Glutamatergic neuron (in vitro differentiated cells): ENCODE measurements at regions not wholly inside any gene's neighbourhood (a gene's known extent, or its start where the extent isn't known, plus 50 kb on each side); places are given as distances from the start of the nearest gene placed in this dataset.
"Not testable (repeated sequence)": the region's sequence is repeated elsewhere in the genome, so short reads cannot be mapped to it uniquely, and the experiment has no call there.

Source experiments
- DNase-seq: peaks from one replicate; pipeline ENCODE4 v3.0.0; 2022
- H3K27ac Mint-ChIP-seq: one replicate; pipeline ENCODE4 v1.8.0; 2020; ENCODE audit warnings: mild to moderate bottlenecking, mixed read lengths, inconsistent platforms; ENCODE audit not compliant: unreplicated experiment
- H3K27me3 Mint-ChIP-seq: one replicate; pipeline ENCODE4 v1.8.0; 2020; ENCODE audit warnings: mild to moderate bottlenecking, moderate library complexity, mixed read lengths, inconsistent platforms; ENCODE audit not compliant: unreplicated experiment
- H3K36me3 Mint-ChIP-seq: one replicate; pipeline ENCODE4 v1.8.0; 2020; ENCODE audit warnings: mild to moderate bottlenecking, mixed read lengths, inconsistent platforms; ENCODE audit not compliant: unreplicated experiment
- H3K4me1 Mint-ChIP-seq: one replicate; pipeline ENCODE4 v1.8.0; 2020; ENCODE audit warnings: mild to moderate bottlenecking, low read depth, mixed read lengths, inconsistent platforms; ENCODE audit not compliant: unreplicated experiment
- H3K4me3 Mint-ChIP-seq: one replicate; pipeline ENCODE4 v1.8.0; 2020; ENCODE audit warnings: mild to moderate bottlenecking, mixed read lengths, inconsistent platforms; ENCODE audit not compliant: unreplicated experiment
- H3K9me3 Mint-ChIP-seq: one replicate; pipeline ENCODE4 v1.8.0; 2020; ENCODE audit warnings: mild to moderate bottlenecking, moderate library complexity, mixed read lengths, inconsistent platforms; ENCODE audit not compliant: unreplicated experiment
- CTCF ChIP-seq: fragments of 200-600 bp; sonication (generic); IDR thresholded peaks from one replicate; pipeline ENCODE4 v1.5.0; 2021; ENCODE audit not compliant: partially characterized antibody, unreplicated experiment

- H3K27me3 Mint-ChIP-seq: no peaks in the 10 kb centered on the region
- DNase-seq: no peak
- no peak overlapping the region for H3K4me3 Mint-ChIP-seq
- H3K36me3 Mint-ChIP-seq: no peaks in the 10 kb centered on the region
- no peak overlapping the region for H3K27ac Mint-ChIP-seq
- H3K4me1 Mint-ChIP-seq: peaks cover 7% of the 10 kb centered on the region
- no peaks in the 10 kb centered on the region for H3K9me3 Mint-ChIP-seq
- no peak for TF ChIP-seq CTCF
Measured at GRCh38 chrX:39795605-39796004, 302.2 kb downstream of the BCOR start.

- H3K4me3 Mint-ChIP-seq: no peak overlapping the region
- no peaks in the 10 kb centered on the region for H3K9me3 Mint-ChIP-seq
- no peak overlapping the region for H3K27ac Mint-ChIP-seq
- no peaks in the 10 kb centered on the region for H3K27me3 Mint-ChIP-seq
- no peak for DNase-seq
- TF ChIP-seq CTCF: no peak
- peaks cover 7% of the 10 kb centered on the region for H3K4me1 Mint-ChIP-seq
- H3K36me3 Mint-ChIP-seq: no peaks in the 10 kb centered on the region
Measured at GRCh38 chrX:39796856-39797255, 300.9 kb downstream of the BCOR start.

GRCh38 chrX:39798488-39798887, 299.3 kb downstream of the BCOR start:
- H3K36me3 Mint-ChIP-seq, DNase-seq, H3K4me3 Mint-ChIP-seq, H3K9me3 Mint-ChIP-seq, H3K27me3 Mint-ChIP-seq, H3K4me1 Mint-ChIP-seq, H3K27ac Mint-ChIP-seq: not testable (repeated sequence)

- Mint-ChIP-seq H3K36me3 (no peaks in the 10 kb centered on the region), H3K4me1 (no peaks in the 10 kb centered on the region), H3K4me3 (no peak overlapping the region), H3K27ac (no peak overlapping the region), H3K27me3 (no peaks in the 10 kb centered on the region), H3K9me3 (no peaks in the 10 kb centered on the region)
- TF ChIP-seq CTCF: no peak
- DNase-seq: no peak
Measured at GRCh38 chrX:39802354-39802753, 295.4 kb downstream of the BCOR start.

GRCh38 chrX:39802908-39803307, 294.9 kb downstream of the BCOR start:
- no peaks in the 10 kb centered on the region for H3K36me3 Mint-ChIP-seq

More at GRCh38 chrX:39802908-39803307, 294.9 kb downstream of the BCOR start:
- DNase-seq: no peak
- Mint-ChIP-seq H3K27ac (no peak overlapping the region), H3K9me3 (no peaks in the 10 kb centered on the region), H3K27me3 (no peaks in the 10 kb centered on the region), H3K4me3 (no peak overlapping the region), H3K4me1 (no peaks in the 10 kb centered on the region)
- TF ChIP-seq CTCF: no peak
